ENCODE measurements at regions not wholly inside any gene's neighbourhood (a gene's known extent, or its start where the extent isn't known, plus 50 kb on each side); places are given as distances from the start of the nearest gene placed in this dataset.

DNA sequence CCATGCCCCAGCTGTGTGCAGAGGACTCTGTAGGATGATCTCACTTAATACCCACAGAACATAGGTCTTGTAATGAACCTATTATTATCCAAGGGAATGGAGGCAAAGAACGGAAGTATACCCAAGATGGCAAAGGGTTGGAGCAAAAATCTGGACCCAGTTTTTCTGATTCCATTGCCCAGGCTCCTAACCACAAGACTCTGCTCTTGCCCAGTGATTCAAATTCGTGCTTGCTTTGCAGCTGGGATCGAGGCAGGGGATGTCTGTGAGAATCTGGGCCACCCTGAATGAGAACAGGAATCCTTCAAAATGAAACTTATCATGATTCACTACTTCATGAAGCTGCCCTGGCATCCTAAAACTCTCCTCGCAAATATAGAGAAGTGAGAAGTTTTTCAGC, 97.5 kb upstream of the KCNJ6 start:
- TF ChIP-seq, protein P1, sequence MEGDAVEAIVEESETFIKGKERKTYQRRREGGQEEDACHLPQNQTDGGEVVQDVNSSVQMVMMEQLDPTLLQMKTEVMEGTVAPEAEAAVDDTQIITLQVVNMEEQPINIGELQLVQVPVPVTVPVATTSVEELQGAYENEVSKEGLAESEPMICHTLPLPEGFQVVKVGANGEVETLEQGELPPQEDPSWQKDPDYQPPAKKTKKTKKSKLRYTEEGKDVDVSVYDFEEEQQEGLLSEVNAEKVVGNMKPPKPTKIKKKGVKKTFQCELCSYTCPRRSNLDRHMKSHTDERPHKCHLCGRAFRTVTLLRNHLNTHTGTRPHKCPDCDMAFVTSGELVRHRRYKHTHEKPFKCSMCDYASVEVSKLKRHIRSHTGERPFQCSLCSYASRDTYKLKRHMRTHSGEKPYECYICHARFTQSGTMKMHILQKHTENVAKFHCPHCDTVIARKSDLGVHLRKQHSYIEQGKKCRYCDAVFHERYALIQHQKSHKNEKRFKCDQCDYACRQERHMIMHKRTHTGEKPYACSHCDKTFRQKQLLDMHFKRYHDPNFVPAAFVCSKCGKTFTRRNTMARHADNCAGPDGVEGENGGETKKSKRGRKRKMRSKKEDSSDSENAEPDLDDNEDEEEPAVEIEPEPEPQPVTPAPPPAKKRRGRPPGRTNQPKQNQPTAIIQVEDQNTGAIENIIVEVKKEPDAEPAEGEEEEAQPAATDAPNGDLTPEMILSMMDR (IDR thresholded peaks at IDR 0.05; ENCODE audit: low read depth, low read length) = no peak
- H3K4me3 ChIP-seq (ENCODE audit: low read depth, low read length) = no peak overlapping the region

DNA sequence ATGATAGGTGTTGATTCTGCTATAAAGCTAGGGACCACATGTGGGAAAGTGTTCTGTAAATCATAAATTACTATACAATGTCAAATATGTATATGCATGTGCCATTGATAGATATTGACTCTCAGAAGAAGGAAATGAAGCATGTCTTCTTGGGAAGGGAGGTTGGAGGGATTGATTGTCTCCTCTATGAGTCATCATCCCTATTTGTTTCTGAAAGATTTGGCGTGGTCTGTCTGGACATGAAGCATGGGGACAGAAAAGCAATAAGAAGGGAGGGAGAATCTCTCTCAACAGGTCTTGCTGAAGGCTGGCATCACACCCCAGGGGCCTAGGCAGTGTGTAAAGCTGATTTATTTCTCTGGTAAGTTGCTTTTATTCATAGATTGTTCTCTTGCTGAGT, 98.0 kb upstream of the KCNJ6 start:
- H3K4me3 ChIP-seq (ENCODE audit: low read depth, low read length) = no peak overlapping the region
- TF ChIP-seq, protein P1 (IDR thresholded peaks at IDR 0.05; ENCODE audit: low read depth, low read length) = no peak

DNA sequence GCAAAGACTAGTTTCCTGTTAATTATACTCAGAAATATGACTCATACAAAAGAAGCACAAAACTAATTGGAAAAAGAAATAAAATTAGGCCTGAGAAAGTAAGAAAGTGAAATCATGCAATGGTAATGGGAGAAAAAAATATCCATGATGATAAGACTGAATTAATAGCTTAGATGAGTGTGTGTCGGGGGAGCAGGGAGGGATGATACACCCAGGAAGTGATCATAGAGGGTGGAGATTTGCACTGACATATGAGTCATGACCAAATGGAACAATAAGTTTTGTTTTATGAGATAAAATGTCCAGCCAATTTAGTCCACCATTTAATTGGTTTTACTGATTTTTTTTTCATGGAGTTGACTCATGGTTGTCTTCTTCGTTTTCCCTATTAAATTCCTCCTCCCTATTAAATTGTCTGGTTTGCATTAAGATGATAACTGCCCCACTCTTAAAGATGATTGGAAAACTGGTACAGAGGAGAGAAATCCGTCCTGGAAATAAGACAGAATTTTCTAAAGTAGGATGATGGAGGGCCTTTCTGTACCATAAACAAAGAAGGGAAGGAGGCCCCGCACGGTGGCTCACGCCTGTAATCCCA, 111.7 kb upstream of the KCNJ6 start:
- TF ChIP-seq, protein P1 (IDR thresholded peaks at IDR 0.05; ENCODE audit: low read depth, low read length) = no peak
- H3K4me3 ChIP-seq (ENCODE audit: low read depth, low read length) = no peak overlapping the region

DNA sequence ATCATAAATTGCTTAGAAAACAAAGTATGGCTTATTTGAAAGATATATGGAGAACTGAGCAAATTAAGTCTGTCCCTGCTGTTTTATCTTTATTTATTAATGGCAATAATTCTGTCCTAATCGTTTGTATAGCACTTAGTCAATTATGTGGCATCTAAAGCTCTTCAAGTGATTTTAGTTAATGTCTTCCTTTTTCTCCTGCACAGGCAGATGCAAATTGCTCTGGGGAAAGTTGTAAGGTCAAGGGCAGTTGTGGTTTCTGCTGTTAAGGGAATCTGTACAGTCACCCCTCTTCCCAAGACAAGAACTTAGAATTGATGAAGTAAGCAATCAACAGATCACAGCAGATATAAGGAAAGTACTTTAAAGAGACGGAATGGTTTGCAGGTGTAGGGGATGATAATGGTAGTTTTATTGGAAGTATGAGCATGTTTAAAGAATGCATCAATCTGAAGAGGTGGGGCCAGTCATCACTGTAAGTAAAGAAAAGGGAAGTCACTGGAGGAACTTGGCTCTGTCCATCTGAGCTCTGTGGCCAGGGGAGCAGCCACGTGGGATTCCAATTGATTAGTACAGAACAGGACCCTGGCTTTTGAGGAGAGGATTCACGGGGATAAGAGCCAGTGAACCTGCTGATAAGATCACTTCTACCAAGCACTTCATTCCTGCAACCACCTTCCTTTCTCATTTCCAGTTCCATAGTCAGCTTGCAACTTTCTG, 116.0 kb upstream of the KCNJ6 start:
- no peak overlapping the region for H3K4me3 ChIP-seq (ENCODE audit: low read depth, low read length)
- TF ChIP-seq, protein P1 (IDR thresholded peaks at IDR 0.05; ENCODE audit: low read depth, low read length) = no peak

DNA sequence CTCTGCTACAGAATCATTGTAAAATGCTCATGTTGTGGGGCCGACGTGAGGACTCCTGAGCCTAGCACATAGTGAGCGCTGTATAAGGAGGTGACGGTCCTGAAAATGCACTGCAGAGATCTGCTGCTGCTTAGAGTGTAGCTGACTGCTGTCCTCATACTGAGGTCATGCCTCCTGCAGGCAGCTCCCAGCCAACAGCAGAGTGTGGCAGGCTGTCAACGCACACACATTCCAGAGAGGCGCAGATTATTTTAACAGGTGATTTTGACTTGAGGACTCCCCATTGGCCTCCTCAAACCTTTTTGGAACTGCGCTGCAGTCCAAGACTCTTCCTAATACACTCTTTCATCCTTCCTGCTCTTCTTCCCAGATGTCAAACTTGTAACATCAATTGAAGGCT, 119.8 kb upstream of the KCNJ6 start:
- TF ChIP-seq, protein P1 (IDR thresholded peaks at IDR 0.05; ENCODE audit: low read depth, low read length) = no peak
- no peak overlapping the region for H3K4me3 ChIP-seq (ENCODE audit: low read depth, low read length)

DNA sequence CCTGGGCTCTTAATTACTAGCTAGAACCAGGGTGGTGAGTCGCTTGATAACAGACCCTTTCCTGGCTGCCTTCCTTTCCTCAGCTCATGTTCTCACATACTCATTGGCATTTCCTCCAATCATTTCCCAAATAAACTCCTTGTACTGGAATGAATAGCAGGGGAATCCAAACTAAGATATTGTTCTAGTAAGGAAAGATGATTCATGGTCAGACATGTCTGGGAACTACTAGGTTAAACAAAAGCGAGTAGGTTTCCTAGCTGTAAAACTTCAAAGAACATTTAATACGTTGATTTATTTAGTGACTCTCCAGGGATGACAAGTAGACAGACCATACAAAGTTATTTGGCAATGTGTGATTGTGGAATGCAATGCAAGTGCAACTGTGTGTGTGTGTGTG, 121.2 kb upstream of the KCNJ6 start:
- TF ChIP-seq, protein P1 (IDR thresholded peaks at IDR 0.05; ENCODE audit: low read depth, low read length) = no peak
- no peak overlapping the region for H3K4me3 ChIP-seq (ENCODE audit: low read depth, low read length)

DNA sequence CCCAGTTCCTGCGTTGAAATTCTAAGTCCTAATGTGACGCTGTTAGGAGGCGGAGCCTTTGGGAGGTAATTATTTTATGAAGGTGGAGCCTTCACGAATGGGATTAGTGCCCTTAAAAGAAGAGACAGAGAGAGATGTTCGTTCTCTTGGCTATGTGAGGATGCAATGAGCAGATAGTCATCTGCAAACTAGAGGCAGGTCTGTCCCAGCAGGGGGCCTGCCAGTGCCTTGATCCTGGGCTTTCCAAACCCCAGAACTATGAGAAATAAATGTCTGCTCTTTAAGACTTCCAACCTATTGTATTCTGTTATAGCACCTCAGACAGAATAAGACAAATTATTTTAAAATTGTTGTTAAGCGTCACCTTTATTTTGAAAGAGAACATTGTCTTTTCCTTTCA, 123.1 kb upstream of the KCNJ6 start:
- no peak overlapping the region for H3K4me3 ChIP-seq (ENCODE audit: low read depth, low read length)
- TF ChIP-seq, protein P1 (IDR thresholded peaks at IDR 0.05; ENCODE audit: low read depth, low read length) = 0 out of 2 replicates have a peak, but pooled peaks have one; percentile 3
